Memory B cell (primary cell): ENCODE measurements at regions not wholly inside any gene's neighbourhood (a gene's known extent, or its start where the extent isn't known, plus 50 kb on each side); places are given as distances from the start of the nearest gene placed in this dataset.

Experiments used
- ATAC-seq: fragments of 150-1000 bp; cut with Tn5 transposase; 2 replicates; pipeline ENCODE4 v1.10.0; 2021; ENCODE audit warnings: low read depth, mild to moderate bottlenecking, moderate library complexity
- DNase-seq, 2 donors: peaks; one replicate each; pipeline ENCODE4 v3.0.0; 2022; ENCODE audit warnings: low spot score in 2 of 2
- H3K27ac Mint-ChIP-seq: one replicate; pipeline ENCODE4 v1.8.0; 2022; ENCODE audit warnings: mild to moderate bottlenecking, moderate library complexity, mixed read lengths
- H3K27me3 Mint-ChIP-seq: one replicate; pipeline ENCODE4 v1.8.0; 2022; ENCODE audit warnings: mixed read lengths
- H3K36me3 Mint-ChIP-seq: one replicate; pipeline ENCODE4 v1.8.0; 2022; ENCODE audit warnings: mild to moderate bottlenecking, mixed read lengths
- H3K4me1 Mint-ChIP-seq: one replicate; pipeline ENCODE4 v1.8.0; 2022; ENCODE audit warnings: mixed read lengths
- H3K4me3 Mint-ChIP-seq: one replicate; pipeline ENCODE4 v1.8.0; 2022; ENCODE audit warnings: mild to moderate bottlenecking, moderate library complexity, mixed read lengths
- H3K9me3 Mint-ChIP-seq: one replicate; pipeline ENCODE4 v1.8.0; 2022; ENCODE audit warnings: mixed read lengths

GRCh38 chr7:41869997-41870396 lies 167.1 kb upstream of the INHBA start:
- H3K27ac Mint-ChIP-seq: no peak overlapping the region
- peaks cover 12% of the 10 kb centered on the region for H3K9me3 Mint-ChIP-seq
- H3K4me3 Mint-ChIP-seq: no peak overlapping the region
- no peaks in the 10 kb centered on the region for H3K27me3 Mint-ChIP-seq
- peaks cover 9% of the 10 kb centered on the region for H3K36me3 Mint-ChIP-seq
- DNase-seq (no peak), ATAC-seq (peak; percentile 24)
- H3K4me1 Mint-ChIP-seq: peaks cover 7% of the 10 kb centered on the region

DNA sequence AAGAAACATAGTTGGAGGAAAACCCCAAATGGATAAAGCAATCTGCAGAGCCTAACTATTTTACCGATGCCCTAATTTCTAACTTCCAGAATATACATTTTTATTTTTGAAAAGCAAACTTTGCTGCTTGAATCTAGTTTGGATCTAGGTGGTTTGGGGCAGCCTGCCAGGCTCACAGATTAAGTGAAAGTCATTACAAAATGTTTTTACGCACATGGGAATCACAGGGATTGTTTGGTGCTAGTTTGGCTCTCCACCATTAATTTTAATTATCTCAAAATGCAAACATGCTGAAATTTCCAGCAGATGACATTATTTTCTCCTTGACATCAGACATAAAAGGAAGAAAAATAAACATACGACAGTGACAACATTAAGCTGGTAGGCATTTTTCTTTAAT lies 166.7 kb upstream of the INHBA start:
- H3K4me3 Mint-ChIP-seq: no peak overlapping the region

GRCh38 chr7:41869091-41869490 lies 166.2 kb upstream of the INHBA start:
- Mint-ChIP-seq H3K4me3 (no peak overlapping the region), H3K27me3 (no peaks in the 10 kb centered on the region), H3K27ac (no peak overlapping the region), H3K36me3 (peaks cover 11% of the 10 kb centered on the region), H3K4me1 (peaks cover 2% of the 10 kb centered on the region), H3K9me3 (peaks cover 13% of the 10 kb centered on the region)
- ATAC-seq (no peak), DNase-seq (no peak)

More for the DNA sequence above, 166.7 kb upstream of the INHBA start:
- peaks cover 4% of the 10 kb centered on the region for H3K4me1 Mint-ChIP-seq
- no peaks in the 10 kb centered on the region for H3K27me3 Mint-ChIP-seq
- H3K36me3 Mint-ChIP-seq: peaks cover 9% of the 10 kb centered on the region
- DNase-seq: no peak
- no peak overlapping the region for H3K27ac Mint-ChIP-seq
- ATAC-seq: no peak
- H3K9me3 Mint-ChIP-seq: peaks cover 12% of the 10 kb centered on the region

GRCh38 chr7:41867639-41868280 lies 164.9 kb upstream of the INHBA start:
- Mint-ChIP-seq H3K27ac (no peak overlapping the region), H3K36me3 (peaks cover 16% of the 10 kb centered on the region), H3K9me3 (peaks cover 18% of the 10 kb centered on the region), H3K4me3 (no peak overlapping the region), H3K27me3 (no peaks in the 10 kb centered on the region), H3K4me1 (no peaks in the 10 kb centered on the region)
- no peak for ATAC-seq
- DNase-seq: no peak

- Mint-ChIP-seq H3K36me3 (peaks cover 16% of the 10 kb centered on the region), H3K9me3 (peaks cover 18% of the 10 kb centered on the region), H3K27ac (no peak overlapping the region), H3K27me3 (no peaks in the 10 kb centered on the region), H3K4me3 (no peak overlapping the region), H3K4me1 (peaks cover 4% of the 10 kb centered on the region)
- no peak for DNase-seq
- ATAC-seq: no peak
Measured at GRCh38 chr7:41862261-41862660, 159.4 kb upstream of the INHBA start.

DNA sequence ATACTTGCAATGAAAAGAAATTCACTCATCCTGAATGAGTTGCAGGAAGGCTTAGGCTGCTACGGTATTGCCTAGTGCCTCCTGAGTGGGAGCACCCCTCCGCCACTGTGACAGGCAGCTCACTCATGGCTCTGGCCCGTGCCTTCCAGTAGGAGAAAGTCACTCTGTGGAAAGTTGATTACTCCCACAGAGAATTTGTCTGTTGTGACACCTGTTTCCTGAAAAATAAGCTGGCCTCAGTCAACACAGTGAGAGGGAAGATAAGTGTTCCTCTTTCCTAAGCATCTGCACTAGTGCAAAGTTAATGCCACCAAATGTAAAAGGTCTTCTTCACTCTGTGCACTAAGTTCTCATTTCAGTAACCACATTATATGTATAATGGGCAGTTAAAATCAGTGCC lies 158.8 kb upstream of the INHBA start:
- no peaks in the 10 kb centered on the region for H3K27me3 Mint-ChIP-seq
- DNase-seq (no peak), ATAC-seq (no peak)
- H3K4me1 Mint-ChIP-seq: peaks cover 4% of the 10 kb centered on the region
- peaks cover 18% of the 10 kb centered on the region for H3K9me3 Mint-ChIP-seq
- peaks cover 16% of the 10 kb centered on the region for H3K36me3 Mint-ChIP-seq
- no peak overlapping the region for H3K27ac Mint-ChIP-seq
- no peak overlapping the region for H3K4me3 Mint-ChIP-seq

- no peak for ATAC-seq
- DNase-seq: no peak
- peaks cover 4% of the 10 kb centered on the region for H3K4me1 Mint-ChIP-seq
- no peak overlapping the region for H3K27ac Mint-ChIP-seq
- no peaks in the 10 kb centered on the region for H3K9me3 Mint-ChIP-seq
- H3K27me3 Mint-ChIP-seq: no peaks in the 10 kb centered on the region
- no peak overlapping the region for H3K4me3 Mint-ChIP-seq
- no peaks in the 10 kb centered on the region for H3K36me3 Mint-ChIP-seq
Measured at GRCh38 chr7:41858201-41858600, 155.3 kb upstream of the INHBA start.

DNA sequence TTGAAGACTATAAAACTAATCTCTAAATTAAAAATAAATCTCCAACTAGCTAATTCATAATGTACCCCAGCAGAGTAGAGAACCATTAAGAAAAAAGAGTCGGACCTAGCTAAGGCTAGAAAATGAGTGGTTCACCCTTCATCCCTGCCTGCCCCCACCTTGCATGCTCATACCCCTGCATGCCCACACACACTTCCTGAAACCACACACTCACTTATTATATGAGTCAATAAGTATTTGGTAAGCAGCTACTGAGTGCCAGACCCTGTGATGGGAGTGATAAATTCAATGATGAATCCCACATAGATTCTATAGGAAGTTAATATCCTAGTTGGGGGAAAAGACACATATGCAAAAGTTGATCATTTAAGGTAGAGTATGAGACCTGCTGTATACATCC lies 152.9 kb upstream of the INHBA start:
- Mint-ChIP-seq H3K27me3 (no peaks in the 10 kb centered on the region), H3K27ac (no peak overlapping the region), H3K9me3 (peaks cover 8% of the 10 kb centered on the region), H3K4me1 (peaks cover 2% of the 10 kb centered on the region), H3K4me3 (no peak overlapping the region), H3K36me3 (no peaks in the 10 kb centered on the region)
- DNase-seq (no peak), ATAC-seq (no peak)

GRCh38 chr7:41847606-41848005 lies 144.7 kb upstream of the INHBA start:
- Mint-ChIP-seq H3K36me3 (peaks cover 4% of the 10 kb centered on the region), H3K9me3 (peaks cover 18% of the 10 kb centered on the region), H3K27me3 (no peaks in the 10 kb centered on the region), H3K4me1 (peaks cover 2% of the 10 kb centered on the region), H3K27ac (no peak overlapping the region), H3K4me3 (no peak overlapping the region)
- DNase-seq: no peak
- ATAC-seq: no peak

GRCh38 chr7:41847151-41847550 lies 144.3 kb upstream of the INHBA start:
- H3K4me3 Mint-ChIP-seq: no peak overlapping the region
- no peaks in the 10 kb centered on the region for H3K27me3 Mint-ChIP-seq
- no peak for DNase-seq
- H3K4me1 Mint-ChIP-seq: peaks cover 2% of the 10 kb centered on the region
- peaks cover 16% of the 10 kb centered on the region for H3K9me3 Mint-ChIP-seq
- no peak overlapping the region for H3K27ac Mint-ChIP-seq
- H3K36me3 Mint-ChIP-seq: peaks cover 4% of the 10 kb centered on the region
- no peak for ATAC-seq

DNA sequence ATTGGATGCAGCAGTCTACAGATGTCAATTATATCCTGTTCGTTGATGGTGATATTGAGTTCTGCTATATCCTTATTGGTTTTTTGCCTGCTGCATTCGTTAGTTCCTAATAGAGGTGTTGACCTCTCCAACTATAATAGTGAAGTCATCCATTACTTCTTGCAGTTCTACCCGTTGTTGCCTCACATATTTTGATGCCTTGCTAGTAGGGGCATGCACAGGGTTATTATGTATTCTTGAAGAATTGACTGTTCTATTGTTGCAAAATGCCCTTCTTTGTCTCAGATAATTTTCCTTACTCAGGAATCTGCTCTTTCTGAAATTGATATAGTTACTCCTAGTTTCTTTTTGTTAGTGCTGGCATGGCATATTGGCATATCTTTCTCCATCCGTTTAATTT lies 140.1 kb upstream of the INHBA start:
- no peaks in the 10 kb centered on the region for H3K27me3 Mint-ChIP-seq
- peaks cover 2% of the 10 kb centered on the region for H3K36me3 Mint-ChIP-seq
- H3K4me1 Mint-ChIP-seq: no peaks in the 10 kb centered on the region
- H3K4me3 Mint-ChIP-seq: no peak overlapping the region
- DNase-seq (no peak), ATAC-seq (no peak)
- no peak overlapping the region for H3K27ac Mint-ChIP-seq
- H3K9me3 Mint-ChIP-seq: peaks cover 11% of the 10 kb centered on the region

GRCh38 chr7:41837916-41838315 lies 135.0 kb upstream of the INHBA start:
- DNase-seq (no peak), ATAC-seq (no peak)
- Mint-ChIP-seq H3K27me3 (no peaks in the 10 kb centered on the region), H3K9me3 (peaks cover 11% of the 10 kb centered on the region), H3K4me3 (no peak overlapping the region), H3K36me3 (peaks cover 2% of the 10 kb centered on the region), H3K4me1 (peaks cover 10% of the 10 kb centered on the region), H3K27ac (no peak overlapping the region)

- H3K9me3 Mint-ChIP-seq: peaks cover 19% of the 10 kb centered on the region
- no peak overlapping the region for H3K27ac Mint-ChIP-seq
- no peaks in the 10 kb centered on the region for H3K27me3 Mint-ChIP-seq
- peaks cover 5% of the 10 kb centered on the region for H3K36me3 Mint-ChIP-seq
- ATAC-seq (no peak), DNase-seq (no peak)
- no peak overlapping the region for H3K4me3 Mint-ChIP-seq
- H3K4me1 Mint-ChIP-seq: peaks cover 10% of the 10 kb centered on the region
Measured at GRCh38 chr7:41835976-41836530, 133.2 kb upstream of the INHBA start.

DNA sequence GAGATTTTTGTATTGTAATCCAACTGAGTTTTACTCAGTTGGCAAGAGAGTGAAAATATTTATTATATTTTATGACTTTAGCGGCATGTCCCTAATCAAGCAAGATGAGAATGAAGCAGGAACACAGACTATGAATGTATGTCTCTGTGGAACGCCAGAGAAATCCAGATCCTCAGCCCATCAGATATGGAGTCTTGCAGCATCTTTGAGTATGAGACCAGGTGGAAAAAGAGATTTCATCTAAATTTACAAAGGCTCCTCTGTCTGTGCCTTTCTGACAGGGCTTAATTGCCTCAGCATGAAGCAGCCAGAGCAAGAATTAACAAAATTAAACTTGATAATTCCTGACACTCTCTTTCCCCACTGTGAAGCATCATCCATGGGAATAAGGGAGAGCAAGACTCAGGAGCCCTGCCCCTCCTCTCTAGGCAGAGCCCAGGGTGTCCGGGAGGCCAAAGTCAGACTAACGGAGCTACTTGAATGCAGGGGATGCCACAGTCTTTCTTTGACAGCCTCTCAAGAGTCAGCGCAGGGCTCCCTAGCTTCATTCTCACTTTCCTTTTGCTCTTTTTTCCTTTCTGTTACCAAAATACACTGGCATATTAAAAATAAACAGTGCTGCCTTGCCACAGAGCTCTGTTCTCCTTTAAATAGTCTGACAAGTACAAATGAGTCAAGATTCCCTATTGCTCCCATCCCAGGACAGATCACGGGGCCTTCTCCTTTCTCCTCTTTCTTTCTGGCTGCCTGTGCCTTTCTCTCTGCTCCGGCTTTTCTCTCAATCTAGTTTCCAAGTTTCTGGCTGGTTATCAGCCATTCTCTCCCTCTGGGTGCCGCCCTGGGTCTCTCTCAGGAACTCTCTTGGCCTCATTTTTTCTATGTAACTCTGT lies 132.2 kb upstream of the INHBA start:
- H3K27ac Mint-ChIP-seq: no peak overlapping the region
- peaks cover 18% of the 10 kb centered on the region for H3K9me3 Mint-ChIP-seq
- ATAC-seq: no peak
- H3K4me3 Mint-ChIP-seq: no peak overlapping the region
- no peaks in the 10 kb centered on the region for H3K27me3 Mint-ChIP-seq
- H3K36me3 Mint-ChIP-seq: peaks cover 5% of the 10 kb centered on the region
- peaks cover 10% of the 10 kb centered on the region for H3K4me1 Mint-ChIP-seq
- DNase-seq: no peak
